Smooth muscle cell (in vitro differentiated cells): ENCODE measurements at regions not wholly inside any gene's neighbourhood (a gene's known extent, or its start where the extent isn't known, plus 50 kb on each side); places are given as distances from the start of the nearest gene placed in this dataset.

ENCODE experiments used
- DNase-seq: peaks from one replicate; lab custom pipeline; 2025; ENCODE audit not compliant: unreplicated experiment; lab: John Stamatoyannopoulos, UW
- H2AFZ ChIP-seq: fragments of 200-600 bp; sonication (generic); 2 replicates; pipeline ENCODE4 v1.6.0; 2016; ENCODE audit warnings: antibody characterized with exemption, low read depth, mild to moderate bottlenecking
- H3F3A ChIP-seq: fragments of 200-600 bp; sonication (generic); 2 replicates; pipeline ENCODE4 v1.6.0; 2017; ENCODE audit warnings: antibody characterized with exemption, low read depth
- H3K27ac ChIP-seq: fragments of 200-600 bp; sonication (generic); 2 replicates; pipeline ENCODE4 v1.5.1; 2016; ENCODE audit warnings: low read depth, mild to moderate bottlenecking
- H3K27me3 ChIP-seq: fragments of 200-600 bp; sonication (generic); 2 replicates; pipeline ENCODE4 v1.6.1; 2016; ENCODE audit warnings: low read depth, mild to moderate bottlenecking
- H3K36me3 ChIP-seq: fragments of 200-600 bp; sonication (generic); 2 replicates; pipeline ENCODE4 v1.5.1; 2016; ENCODE audit warnings: low read depth
- H3K4me1 ChIP-seq: fragments of 200-600 bp; sonication (generic); 2 replicates; pipeline ENCODE4 v1.5.1; 2016; ENCODE audit warnings: low read depth
- H3K4me2 ChIP-seq: fragments of 200-600 bp; sonication (generic); 2 replicates; pipeline ENCODE4 v1.6.0; 2016; ENCODE audit warnings: mild to moderate bottlenecking
- H3K4me3 ChIP-seq: fragments of 200-600 bp; sonication (generic); 2 replicates; pipeline ENCODE4 v1.5.1; 2016; ENCODE audit warnings: mild to moderate bottlenecking
- H3K79me2 ChIP-seq: fragments of 200-600 bp; sonication (generic); 2 replicates; pipeline ENCODE4 v1.6.0; 2016; ENCODE audit warnings: low read depth, mild to moderate bottlenecking
- H3K9ac ChIP-seq: fragments of 200-600 bp; sonication (generic); 2 replicates; pipeline ENCODE4 v1.6.0; 2016; ENCODE audit warnings: low read depth
- H3K9me3 ChIP-seq: fragments of 200-600 bp; sonication (generic); replicated peaks from 2 replicates; pipeline ENCODE4 v1.5.1; 2016; ENCODE audit warnings: low read depth
- H4K20me1 ChIP-seq: fragments of 200-600 bp; sonication (generic); 2 replicates; pipeline ENCODE4 v1.6.0; 2016; ENCODE audit warnings: low read depth
- CTCF ChIP-seq: fragments of 200-600 bp; sonication (generic); IDR thresholded peaks from 2 replicates; pipeline ENCODE4 v1.5.1; 2017; ENCODE audit warnings: borderline replicate concordance, mild to moderate bottlenecking, antibody characterized with exemption; ENCODE audit not compliant: insufficient read depth, poor library complexity, severe bottlenecking
- WGBS: methylation state at CpG from one replicate; pipeline ENCODE4 v1.1.7; 2016; ENCODE audit warnings: low lambda C conversion rate; 5-methylcytosine and 5-hydroxymethylcytosine counted together

DNA sequence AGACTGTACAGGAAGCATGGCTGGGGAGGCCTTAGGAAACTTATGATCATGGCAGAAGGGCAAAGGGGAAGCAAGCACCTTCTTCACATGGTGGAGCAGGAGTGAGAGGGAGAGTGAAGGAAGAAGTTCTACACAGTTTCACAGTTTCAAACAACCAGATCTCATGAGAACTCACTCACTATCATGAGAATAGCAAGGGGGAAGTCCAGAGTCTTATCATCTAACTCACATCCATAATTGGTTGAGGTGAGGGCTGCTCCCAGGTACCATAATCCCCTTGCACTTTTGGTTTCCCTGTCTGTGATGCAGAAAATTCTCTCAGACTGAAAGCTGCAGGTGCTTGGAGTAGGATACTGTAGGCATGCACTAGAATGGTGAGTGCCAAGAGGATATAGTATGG, 233.8 kb upstream of the CPEB2 start:
- TF ChIP-seq CTCF, result no peak

GRCh38 chr4:14769993-14770392, 232.3 kb upstream of the CPEB2 start:
- no peaks in the 10 kb centered on the region for H3K27me3 ChIP-seq
- 50% methylated on average over 1 of the region's 1 CpG for whole genome bisulfite sequencing
- TF ChIP-seq CTCF, result no peak
- no peaks in the 10 kb centered on the region for H3K9me3 ChIP-seq
- H3K27ac ChIP-seq, result no peak overlapping the region
- no peaks in the 10 kb centered on the region for H4K20me1 ChIP-seq
- H3K36me3 ChIP-seq, result no peaks in the 10 kb centered on the region
- H3K79me2 ChIP-seq, result no peaks in the 10 kb centered on the region
- H3K4me3 ChIP-seq, result no peak overlapping the region
- H3K4me2 ChIP-seq, result no peak overlapping the region
- H3K9ac ChIP-seq, result no peak overlapping the region
- no peak overlapping the region for H2AFZ ChIP-seq
- no peak for DNase-seq
- no peaks in the 10 kb centered on the region for H3F3A ChIP-seq
- H3K4me1 ChIP-seq, result peaks cover 5% of the 10 kb centered on the region

More for the DNA sequence above, 233.8 kb upstream of the CPEB2 start:
- Histone ChIP-seq H3K27ac (no peak overlapping the region), H3K36me3 (no peaks in the 10 kb centered on the region), H2AFZ (no peak overlapping the region), H3K27me3 (no peaks in the 10 kb centered on the region), H4K20me1 (no peaks in the 10 kb centered on the region), H3F3A (no peaks in the 10 kb centered on the region), H3K4me2 (no peak overlapping the region), H3K4me1 (peaks cover 5% of the 10 kb centered on the region), H3K4me3 (no peak overlapping the region), H3K9me3 (no peaks in the 10 kb centered on the region), H3K79me2 (no peaks in the 10 kb centered on the region), H3K9ac (no peak overlapping the region)
- no peak for DNase-seq

DNA sequence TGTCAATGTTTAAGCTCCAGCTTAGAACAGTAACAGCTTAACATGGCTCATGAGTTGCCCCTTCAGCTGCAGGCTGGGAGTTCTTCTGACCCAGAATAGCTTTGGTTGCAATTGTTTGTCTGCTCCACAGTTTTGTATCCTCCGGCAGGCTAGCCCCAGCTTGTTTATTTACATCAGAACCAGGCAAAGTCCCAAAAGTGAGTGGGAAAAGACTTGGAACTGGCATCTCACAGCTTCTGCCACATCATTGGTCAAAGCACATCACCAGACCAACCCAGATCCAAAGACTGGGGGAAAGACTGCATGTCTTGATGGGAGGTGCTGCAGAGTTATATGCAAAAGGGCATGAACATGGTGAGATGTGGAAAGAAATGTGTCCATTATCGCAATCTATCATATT, 231.2 kb upstream of the CPEB2 start:
- H3K79me2 ChIP-seq, result no peaks in the 10 kb centered on the region
- H4K20me1 ChIP-seq, result no peaks in the 10 kb centered on the region
- no peak overlapping the region for H3K4me2 ChIP-seq
- H3K36me3 ChIP-seq, result no peaks in the 10 kb centered on the region
- H2AFZ ChIP-seq, result no peak overlapping the region
- TF ChIP-seq CTCF, result no peak
- no peaks in the 10 kb centered on the region for H3F3A ChIP-seq
- no peaks in the 10 kb centered on the region for H3K9me3 ChIP-seq
- no peak overlapping the region for H3K27ac ChIP-seq
- H3K9ac ChIP-seq, result no peak overlapping the region
- WGBS, result 83% methylated on average over 2 of the region's 2 CpGs
- peaks cover 5% of the 10 kb centered on the region for H3K4me1 ChIP-seq
- no peak for DNase-seq
- no peak overlapping the region for H3K4me3 ChIP-seq
- no peaks in the 10 kb centered on the region for H3K27me3 ChIP-seq

DNA sequence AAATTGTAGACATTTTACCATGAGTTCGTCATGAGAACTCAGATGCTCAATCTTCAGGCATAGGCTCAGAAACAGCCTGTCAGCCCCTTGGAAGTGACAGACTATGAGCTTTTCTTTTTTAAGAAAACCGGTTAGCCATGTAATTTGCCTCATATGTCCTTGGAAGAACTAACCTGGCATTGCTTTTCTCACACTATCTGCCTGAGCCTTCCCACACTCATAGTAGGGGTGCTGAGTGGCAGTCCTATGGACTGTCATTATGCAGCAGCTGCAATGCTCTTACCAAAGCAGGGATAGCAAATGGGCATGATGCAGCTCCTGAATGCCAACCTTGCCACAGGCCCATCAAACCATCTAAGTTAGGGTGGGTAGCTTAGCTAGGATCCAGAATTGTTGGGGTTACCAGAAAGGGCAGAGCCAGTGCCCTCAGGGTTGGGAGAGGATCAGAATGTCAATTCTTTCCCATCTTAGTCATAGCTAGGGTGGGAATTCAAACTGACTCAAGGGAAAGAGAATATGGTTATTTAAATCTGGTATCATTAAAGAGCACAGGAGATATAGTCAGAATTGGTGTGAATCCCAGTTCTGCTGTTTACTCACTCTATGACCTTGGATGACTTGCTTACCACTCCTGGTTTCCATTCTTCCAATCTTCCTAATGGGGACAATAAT, 230.6 kb upstream of the CPEB2 start:
- no peak overlapping the region for H2AFZ ChIP-seq
- H3K9ac ChIP-seq, result no peak overlapping the region
- no peak for TF ChIP-seq CTCF
- H3K9me3 ChIP-seq, result no peaks in the 10 kb centered on the region
- no peak overlapping the region for H3K4me3 ChIP-seq
- no peak for DNase-seq
- no peaks in the 10 kb centered on the region for H3F3A ChIP-seq
- no peak overlapping the region for H3K27ac ChIP-seq
- no peaks in the 10 kb centered on the region for H3K36me3 ChIP-seq
- peaks cover 5% of the 10 kb centered on the region for H3K4me1 ChIP-seq
- H4K20me1 ChIP-seq, result no peaks in the 10 kb centered on the region
- no peaks in the 10 kb centered on the region for H3K79me2 ChIP-seq
- no peak overlapping the region for H3K4me2 ChIP-seq
- 86% methylated on average over 2 of the region's 2 CpGs for WGBS
- H3K27me3 ChIP-seq, result no peaks in the 10 kb centered on the region
